HCT116 (cell line): ENCODE measurements at regions not wholly inside any gene's neighbourhood (a gene's known extent, or its start where the extent isn't known, plus 50 kb on each side); places are given as distances from the start of the nearest gene placed in this dataset.

Source experiments
- ATAC-seq: fragments of 200-7000 bp; cut with Tn5 transposase; 2 replicates; pipeline ENCODE4 v1.9.1; 2020; ENCODE audit warnings: mild to moderate bottlenecking, moderate library complexity
- BruUV-seq: library from RNA; stranded (reverse); fragments of 400-500 nt; replicated peaks from 2 replicates; lab custom pipeline; 2021; lab: Mats Ljungman, UMichigan
- CTCF ChIA-PET: fragments of 300-600 bp; sonication (Branson Sonifier 250); formaldehyde crosslinking; loops from one replicate; lab custom pipeline; 2021; ENCODE audit warnings: antibody characterized with exemption; lab: Charles Lee
- POLR2A ChIA-PET: fragments of 300-600, 350-600 bp; sonication (Branson Sonifier 250); formaldehyde crosslinking; loops from one replicate; lab custom pipeline; 2021; ENCODE audit warnings: antibody characterized with exemption; lab: Charles Lee
- RAD21 ChIA-PET, 2 experiments: fragments of 300-600 bp; sonication (Branson Sonifier 250); formaldehyde crosslinking; loops; one replicate each; lab custom pipeline; 2023; ENCODE audit warnings: low total read pairs in 2 of 2; ENCODE audit not compliant: uncharacterized antibody in 2 of 2, unreplicated experiment in 2 of 2, low non-redundant PET in 1 of 2; lab: Charles Lee
- DNase-seq: peaks from one replicate; pipeline ENCODE4 v3.0.0-alpha.2; 2010; ENCODE audit warnings: low read depth, low spot score
- H2AFZ ChIP-seq: fragments of 200-600 bp; shearing (Covaris generic), sonication (generic); 2 replicates; pipeline ENCODE4 v1.6.1; 2017; ENCODE audit warnings: low read depth, mixed run types, mixed read lengths, antibody characterized with exemption, low read length; ENCODE audit not compliant: poor library complexity, severe bottlenecking
- H3K27ac ChIP-seq: 2 replicates; pipeline ENCODE4 v1.5.1; 2012; ENCODE audit warnings: low read depth, low read length
- H3K27me3 ChIP-seq: fragments of 200-600 bp; sonication (generic); 2 replicates; pipeline ENCODE4 v1.6.1; 2016; ENCODE audit warnings: mixed run types, low read length, mixed read lengths; ENCODE audit not compliant: insufficient read depth
- H3K36me3 ChIP-seq, 2 experiments: fragments of 200-500 bp in 1 of 2; fragments of 200-600 bp in 1 of 2; sonication (Bioruptor generic) in 1 of 2; sonication (generic) in 1 of 2; 2 replicates each; pipeline versions ENCODE4 v1.5.1 to v1.6.1; 2014 to 2016; ENCODE audit warnings: low read length in 2 of 2, inconsistent platforms in 1 of 2, mixed read lengths in 1 of 2, mixed run types in 1 of 2; ENCODE audit not compliant: insufficient read depth in 2 of 2, control insufficient read depth in 1 of 2
- H3K4me1 ChIP-seq, 2 experiments: fragments of 200-600 bp in 1 of 2; sonication (generic) in 1 of 2; 2 replicates each; pipeline versions ENCODE4 v1.5.1 to v1.6.1; 2012 to 2017; ENCODE audit warnings: low read length in 2 of 2, inconsistent platforms in 1 of 2, mild to moderate bottlenecking in 1 of 2, mixed read lengths in 1 of 2, mixed run types in 1 of 2, moderate library complexity in 1 of 2; ENCODE audit not compliant: insufficient read depth in 2 of 2, control insufficient read depth in 1 of 2
- H3K4me2 ChIP-seq: fragments of 200-600 bp; sonication (generic); 2 replicates; pipeline ENCODE4 v1.6.1; 2017; ENCODE audit warnings: mixed run types, low read length, mixed read lengths
- H3K4me3 ChIP-seq, 2 experiments: fragments of 200-600 bp in 1 of 2; sonication (generic) in 1 of 2; replicated peaks in 1 of 2; 2 replicates each; pipeline ENCODE4 v1.5.1; 2011 to 2016; ENCODE audit warnings: low read length in 2 of 2, control low read depth in 1 of 2, low read depth in 1 of 2, mild to moderate bottlenecking in 1 of 2, mixed read lengths in 1 of 2, mixed run types in 1 of 2
- H3K79me2 ChIP-seq: fragments of 200-600 bp; sonication (generic); 2 replicates; pipeline ENCODE4 v1.6.1; 2017; ENCODE audit warnings: mild to moderate bottlenecking, mixed run types, low read length, moderate library complexity, mixed read lengths; ENCODE audit not compliant: insufficient read depth
- H3K9ac ChIP-seq: fragments of 200-600 bp; sonication (generic); 2 replicates; pipeline ENCODE4 v1.6.1; 2016; ENCODE audit warnings: low read length, mixed read lengths
- H3K9me2 ChIP-seq: fragments of 200-600 bp; sonication (generic), shearing (Covaris generic); 2 replicates; pipeline ENCODE4 v1.6.1; 2017; ENCODE audit warnings: mixed run types, mild to moderate bottlenecking, moderate library complexity; ENCODE audit not compliant: insufficient read depth
- H3K9me3 ChIP-seq, 2 experiments: fragments of 200-500 bp in 1 of 2; fragments of 200-600 bp in 1 of 2; sonication (Bioruptor generic) in 1 of 2; sonication (generic) in 1 of 2; 2 replicates each; pipeline ENCODE4 v1.6.1; 2014 to 2017; ENCODE audit warnings: low read length in 2 of 2, mixed read lengths in 2 of 2, inconsistent platforms in 1 of 2, low read depth in 1 of 2, mild to moderate bottlenecking in 1 of 2, mixed run types in 1 of 2, moderate library complexity in 1 of 2; ENCODE audit not compliant: control insufficient read depth in 1 of 2, insufficient read depth in 1 of 2
- H4K20me1 ChIP-seq: fragments of 200-600 bp; sonication (generic), shearing (Covaris generic); 2 replicates; pipeline ENCODE4 v1.6.1; 2017; ENCODE audit warnings: mixed run types, mild to moderate bottlenecking, moderate library complexity; ENCODE audit not compliant: insufficient read depth
- CBX3 ChIP-seq: IDR thresholded peaks from 2 replicates; pipeline ENCODE4 v1.6.1; 2012; ENCODE audit warnings: low read depth
- CEBPB ChIP-seq: IDR thresholded peaks from 2 replicates; pipeline ENCODE4 v1.6.1; 2012; ENCODE audit warnings: low read depth
- EGR1 ChIP-seq: IDR thresholded peaks from 2 replicates; pipeline ENCODE4 v1.6.1; 2012; ENCODE audit warnings: low read depth
- ELF1 ChIP-seq: IDR thresholded peaks from 2 replicates; pipeline ENCODE4 v1.6.1; 2012; ENCODE audit warnings: low read depth, borderline replicate concordance
- EZH2 ChIP-seq: fragments of 200-600 bp; sonication (generic); IDR thresholded peaks from 2 replicates; pipeline ENCODE4 v1.6.1; 2017; ENCODE audit warnings: antibody characterized with exemption, mixed run types
- EZH2phosphoT487 ChIP-seq: fragments of 200-600 bp; IDR thresholded peaks from 2 replicates; pipeline ENCODE4 v1.6.1; 2018; ENCODE audit warnings: antibody characterized with exemption, borderline replicate concordance
- POLR2A ChIP-seq: IDR thresholded peaks from 2 replicates; pipeline ENCODE4 v1.7.0; 2011; ENCODE audit warnings: borderline replicate concordance; ENCODE audit not compliant: insufficient read depth, insufficient read length; ENCODE audit errors: extremely low read depth
- POLR2AphosphoS5 ChIP-seq: IDR thresholded peaks from 2 replicates; pipeline ENCODE4 v1.6.1; 2011; ENCODE audit warnings: mild to moderate bottlenecking, low read depth, low read length, moderate library complexity
- RAD21 ChIP-seq: IDR thresholded peaks from 2 replicates; pipeline ENCODE4 v1.6.1; 2012; ENCODE audit warnings: low read depth, mild to moderate bottlenecking
- SIN3A ChIP-seq: IDR thresholded peaks from 2 replicates; pipeline ENCODE4 v1.6.1; 2012; ENCODE audit warnings: low read depth
- TCF7L2 ChIP-seq: IDR thresholded peaks from 2 replicates; pipeline ENCODE4 v1.7.0; 2011; ENCODE audit warnings: borderline replicate concordance, inconsistent platforms; ENCODE audit not compliant: insufficient read depth, insufficient read length; ENCODE audit errors: extremely low read depth
- YY1 ChIP-seq: IDR thresholded peaks from 2 replicates; pipeline ENCODE4 v1.6.1; 2011; ENCODE audit warnings: low read length, low read depth, moderate library complexity, mild to moderate bottlenecking; ENCODE audit not compliant: insufficient replicate concordance; ENCODE audit errors: extremely low read depth
- ZNF274 ChIP-seq: fragments of 200-500 bp; sonication (Bioruptor generic); IDR thresholded peaks from 2 replicates; pipeline ENCODE4 v1.6.1; 2014; ENCODE audit warnings: mild to moderate bottlenecking, low read depth, low read length, inconsistent platforms
- intact Hi-C: fragments of 100-400 bp; cut with micrococcal nuclease; formaldehyde crosslinking; loops from 2 replicates; pipeline ENCODE4 v1.10.0; 2022
- TF ChIP-seq, protein P1 (sequence below): IDR thresholded peaks from 2 replicates; pipeline ENCODE4 v1.6.1; 2012
- TF ChIP-seq, protein P2 (sequence below): IDR thresholded peaks from 2 replicates; pipeline ENCODE4 v1.6.1; 2012
- TF ChIP-seq, protein P3 (sequence below): IDR thresholded peaks from 2 replicates; pipeline ENCODE4 v1.6.1; 2011; ENCODE audit warnings: mild to moderate bottlenecking, low read length, moderate library complexity; ENCODE audit not compliant: insufficient replicate concordance; ENCODE audit errors: extremely low read depth

DNA sequence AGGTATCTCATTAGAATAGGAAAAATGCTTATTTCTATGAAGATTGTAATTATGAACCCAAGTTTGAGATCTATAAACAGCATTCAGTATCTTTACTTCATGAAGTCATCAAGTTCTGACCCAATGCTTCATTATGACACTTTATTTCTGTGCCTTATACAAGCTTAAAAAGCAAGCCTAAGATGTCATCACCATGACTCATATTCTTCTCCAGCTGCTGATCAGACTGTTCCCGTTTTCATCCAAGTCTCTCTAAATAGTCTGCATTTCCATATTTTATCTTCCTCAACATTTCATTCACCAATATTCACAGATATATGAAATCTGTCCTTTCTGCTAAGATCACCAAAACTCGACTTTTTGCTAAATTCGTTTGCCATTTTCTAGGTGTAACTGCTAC is 1247.2 kb upstream of the PRR20A start:
- ChIA-PET RAD21 (no interaction called here), POLR2A (no interaction called here), CTCF (no interaction called here)
- no TSS peak for BruUV-seq
- ATAC-seq (no peak), DNase-seq (no peak)
- Histone ChIP-seq H3K27me3 (no peaks in the 10 kb centered on the region), H3K9ac (no peak overlapping the region), H2AFZ (no peak overlapping the region), H3K27ac (no peak overlapping the region), H3K36me3 (no peaks in the 10 kb centered on the region), H3K4me1 (no peaks in the 10 kb centered on the region), H3K4me2 (no peak overlapping the region), H3K9me3 (peaks cover 3 to 24% of the 10 kb centered on the region in 2 experiments; a peak in 2 of 4 replicates), H3K79me2 (no peaks in the 10 kb centered on the region), H3K9me2 (no peaks in the 10 kb centered on the region), H3K4me3 (no peak overlapping the region), H4K20me1 (no peaks in the 10 kb centered on the region)
- intact Hi-C loops = no loop called here
- TF ChIP-seq, protein P1, sequence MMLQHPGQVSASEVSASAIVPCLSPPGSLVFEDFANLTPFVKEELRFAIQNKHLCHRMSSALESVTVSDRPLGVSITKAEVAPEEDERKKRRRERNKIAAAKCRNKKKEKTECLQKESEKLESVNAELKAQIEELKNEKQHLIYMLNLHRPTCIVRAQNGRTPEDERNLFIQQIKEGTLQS = no peak
- TF ChIP-seq, protein P2, sequence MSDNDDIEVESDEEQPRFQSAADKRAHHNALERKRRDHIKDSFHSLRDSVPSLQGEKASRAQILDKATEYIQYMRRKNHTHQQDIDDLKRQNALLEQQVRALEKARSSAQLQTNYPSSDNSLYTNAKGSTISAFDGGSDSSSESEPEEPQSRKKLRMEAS = no peak
- TF ChIP-seq ELF1 (no peak), POLR2AphosphoS5 (no peak), EZH2phosphoT487 (no peak), ZNF274 (no peak), EZH2 (no peak), CEBPB (no peak), EGR1 (no peak), CBX3 (no peak), POLR2A (no peak), YY1 (no peak), SIN3A (no peak), RAD21 (no peak), TCF7L2 (no peak)
- TF ChIP-seq, protein P3, sequence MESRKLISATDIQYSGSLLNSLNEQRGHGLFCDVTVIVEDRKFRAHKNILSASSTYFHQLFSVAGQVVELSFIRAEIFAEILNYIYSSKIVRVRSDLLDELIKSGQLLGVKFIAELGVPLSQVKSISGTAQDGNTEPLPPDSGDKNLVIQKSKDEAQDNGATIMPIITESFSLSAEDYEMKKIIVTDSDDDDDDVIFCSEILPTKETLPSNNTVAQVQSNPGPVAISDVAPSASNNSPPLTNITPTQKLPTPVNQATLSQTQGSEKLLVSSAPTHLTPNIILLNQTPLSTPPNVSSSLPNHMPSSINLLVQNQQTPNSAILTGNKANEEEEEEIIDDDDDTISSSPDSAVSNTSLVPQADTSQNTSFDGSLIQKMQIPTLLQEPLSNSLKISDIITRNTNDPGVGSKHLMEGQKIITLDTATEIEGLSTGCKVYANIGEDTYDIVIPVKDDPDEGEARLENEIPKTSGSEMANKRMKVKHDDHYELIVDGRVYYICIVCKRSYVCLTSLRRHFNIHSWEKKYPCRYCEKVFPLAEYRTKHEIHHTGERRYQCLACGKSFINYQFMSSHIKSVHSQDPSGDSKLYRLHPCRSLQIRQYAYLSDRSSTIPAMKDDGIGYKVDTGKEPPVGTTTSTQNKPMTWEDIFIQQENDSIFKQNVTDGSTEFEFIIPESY = no peak
